NCI-H2107 (cell line): ENCODE measurements at regions not wholly inside any gene's neighbourhood (a gene's known extent, or its start where the extent isn't known, plus 50 kb on each side); places are given as distances from the start of the nearest gene placed in this dataset.
"Not testable (repeated sequence)": the region's sequence is repeated elsewhere in the genome, so short reads cannot be mapped to it uniquely, and the experiment has no call there.

ENCODE experiments used
- DNase-seq: peaks from one replicate; lab custom pipeline; 2025; lab: John Stamatoyannopoulos, UW

- DNase-seq: no peak
These were observed 657.8 kb downstream of the DIPK2A start for GRCh38 chr3:144629381-144629780.

DNA sequence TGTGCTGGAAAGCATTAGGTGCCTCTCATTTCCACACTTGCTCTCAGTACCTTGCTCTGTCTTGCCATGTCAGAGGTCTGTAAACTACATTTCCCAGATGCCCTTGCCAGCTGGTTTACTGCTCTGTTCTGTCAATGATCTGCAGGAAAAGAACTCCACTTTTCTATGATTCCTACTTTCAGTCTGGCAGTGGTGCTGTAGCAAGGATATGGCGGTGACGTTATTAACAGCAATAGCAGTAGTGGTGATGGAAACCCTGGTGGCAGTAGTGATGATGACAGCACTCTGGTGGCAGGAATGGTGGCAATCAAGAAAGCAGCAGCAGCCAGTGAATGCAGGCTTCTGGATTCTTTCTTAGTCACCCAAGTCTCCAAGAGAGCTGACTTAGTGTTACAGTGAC lies 665.2 kb downstream of the DIPK2A start:
- no peak for DNase-seq

- no peak for DNase-seq
These were observed 666.4 kb downstream of the DIPK2A start for GRCh38 chr3:144638009-144638408.

GRCh38 chr3:144643771-144644198 lies 672.2 kb downstream of the DIPK2A start:
- no peak for DNase-seq

GRCh38 chr3:144645300-144645699 lies 673.7 kb downstream of the DIPK2A start:
- DNase-seq: no peak

- DNase-seq: no peak
These were observed 678.8 kb downstream of the DIPK2A start for GRCh38 chr3:144650380-144650779.

GRCh38 chr3:144652573-144652972 lies 681.0 kb downstream of the DIPK2A start:
- no peak for DNase-seq

DNA sequence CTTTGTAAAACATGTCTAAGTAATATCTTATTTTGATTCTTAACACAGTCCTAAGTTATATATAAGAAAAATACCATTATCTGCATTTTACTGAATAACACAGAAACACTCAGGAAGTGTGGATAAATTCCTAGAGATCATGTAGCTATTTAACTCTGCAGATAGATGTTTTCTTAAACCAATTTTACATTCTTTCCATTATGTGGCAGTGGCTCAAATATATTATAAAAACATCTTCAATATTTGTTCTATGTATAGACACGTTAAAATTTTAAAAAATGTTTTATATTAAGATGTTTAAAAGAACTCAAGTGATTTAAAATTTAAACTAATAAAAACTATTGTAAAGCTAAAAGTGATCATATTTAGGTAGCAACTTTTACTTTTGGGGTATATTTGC lies 683.8 kb downstream of the DIPK2A start:
- no peak for DNase-seq

DNA sequence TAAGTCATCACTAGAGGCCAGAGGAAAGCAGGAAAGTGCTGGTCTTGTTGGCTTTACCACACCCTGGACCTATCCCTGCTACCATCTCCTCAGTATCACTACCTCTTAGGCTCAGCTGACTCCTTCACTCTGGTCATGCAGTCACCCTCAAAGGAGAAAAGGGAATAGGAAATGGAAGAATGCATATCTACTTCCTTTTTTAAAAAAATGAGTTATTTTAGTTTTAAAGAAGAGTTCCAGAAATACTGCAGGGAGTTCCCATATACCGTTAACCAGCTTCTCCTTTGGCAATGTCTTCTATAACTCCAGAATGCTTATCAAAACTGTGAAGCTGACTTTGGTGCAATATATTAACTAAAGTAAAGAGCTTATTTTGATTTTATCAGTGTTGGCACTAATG lies 688.6 kb downstream of the DIPK2A start:
- DNase-seq: no peak

- no peak for DNase-seq
These were observed 691.1 kb downstream of the DIPK2A start for GRCh38 chr3:144662729-144663128.

- no peak for DNase-seq
These were observed 692.1 kb downstream of the DIPK2A start for GRCh38 chr3:144663456-144664436.

DNA sequence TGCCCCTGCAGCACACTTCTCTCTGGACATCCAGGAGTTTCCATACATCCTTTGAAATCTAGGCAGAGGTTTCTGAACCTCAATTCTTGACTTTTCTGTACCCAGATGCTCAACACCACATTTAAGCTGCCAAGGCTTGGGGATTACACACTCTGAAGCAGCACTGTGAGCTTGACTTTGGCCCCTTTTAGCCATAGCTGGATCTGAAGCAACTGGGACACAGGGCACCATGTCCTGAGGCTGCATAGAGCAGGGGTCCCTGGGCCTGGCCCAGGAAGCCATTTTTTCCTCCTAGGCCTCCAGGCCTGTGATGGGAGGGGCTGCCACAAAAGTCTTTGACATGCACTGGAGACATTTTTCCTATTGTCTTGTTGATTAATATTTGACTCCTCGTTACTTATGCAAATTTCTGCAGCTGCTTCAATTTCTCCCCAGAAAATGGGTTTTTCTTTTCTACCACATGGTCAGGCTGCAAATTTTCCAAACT lies 694.0 kb downstream of the DIPK2A start:
- DNase-seq: no peak

GRCh38 chr3:144670571-144670970 lies 698.9 kb downstream of the DIPK2A start:
- no peak for DNase-seq

DNA sequence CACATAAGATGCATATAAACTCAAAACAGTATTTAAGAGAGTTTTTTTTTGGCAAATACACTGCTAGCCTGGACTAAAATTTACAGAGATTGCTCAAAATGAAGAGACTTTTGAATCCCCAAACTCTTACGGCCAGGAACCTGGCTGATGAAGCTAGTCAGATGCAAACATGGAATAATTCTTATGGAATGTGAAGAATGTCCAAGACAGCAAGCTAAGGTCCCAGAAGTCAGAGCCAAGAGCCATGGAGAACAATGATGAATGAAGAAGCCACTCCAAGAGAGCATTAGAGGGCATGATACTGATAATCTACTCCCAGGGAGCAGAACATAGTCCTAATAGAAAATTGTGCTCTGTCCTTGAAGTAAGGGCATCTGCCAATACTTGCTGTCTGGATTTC lies 705.5 kb downstream of the DIPK2A start:
- no peak for DNase-seq

- no peak for DNase-seq
These were observed 711.4 kb downstream of the DIPK2A start for GRCh38 chr3:144683065-144683464.

GRCh38 chr3:144687862-144688261 lies 716.2 kb downstream of the DIPK2A start:
- no peak for DNase-seq

GRCh38 chr3:144692488-144692887 lies 720.9 kb downstream of the DIPK2A start:
- no peak for DNase-seq

GRCh38 chr3:144708437-144708836 lies 736.8 kb downstream of the DIPK2A start:
- no peak for DNase-seq

DNA sequence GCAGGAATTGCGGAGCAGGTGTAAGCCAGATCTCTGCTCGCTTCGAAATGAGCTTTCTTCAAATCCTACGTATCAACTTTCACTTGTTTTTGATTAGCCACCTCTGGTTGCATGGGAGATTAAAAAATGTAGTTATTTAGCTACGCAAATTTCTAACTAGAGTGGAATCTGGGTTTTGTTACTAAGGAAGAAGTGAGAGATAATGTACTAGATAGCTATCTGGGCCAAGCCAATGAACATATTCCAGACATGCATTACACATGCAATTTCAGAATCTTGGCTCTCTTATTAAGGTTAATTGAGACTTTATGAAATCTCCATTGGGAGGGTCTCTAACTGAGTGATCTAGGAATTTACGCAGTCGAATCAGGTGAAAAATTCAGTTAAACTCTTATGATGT lies 765.7 kb downstream of the DIPK2A start:
- no peak for DNase-seq

- no peak for DNase-seq
These were observed 771.6 kb downstream of the DIPK2A start for GRCh38 chr3:144743225-144743668.

GRCh38 chr3:144744473-144744872 lies 772.9 kb downstream of the DIPK2A start:
- no peak for DNase-seq

DNA sequence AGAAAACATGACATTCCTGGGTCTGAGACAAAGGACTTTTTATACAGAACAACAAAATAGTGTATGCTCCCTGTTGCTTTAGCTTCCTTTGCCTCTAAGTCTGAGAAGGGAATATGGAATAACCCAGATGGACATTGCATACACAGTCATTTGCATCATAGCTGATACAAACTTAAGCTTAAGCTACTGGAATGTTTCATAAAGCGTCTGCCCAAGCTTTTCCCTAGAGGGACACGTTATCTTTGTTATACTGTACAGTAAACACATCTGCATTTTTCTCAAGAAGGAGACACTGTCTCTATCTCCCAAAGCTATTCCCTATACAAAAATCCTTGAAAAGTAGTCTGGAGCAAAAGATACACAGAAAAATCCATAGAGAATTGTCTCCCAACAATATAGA lies 775.0 kb downstream of the DIPK2A start:
- no peak for DNase-seq

- not testable (repeated sequence) for DNase-seq
These were observed 778.1 kb downstream of the DIPK2A start for GRCh38 chr3:144749536-144750253.
